ENCODE measurements at regions not wholly inside any gene's neighbourhood (a gene's known extent, or its start where the extent isn't known, plus 50 kb on each side); places are given as distances from the start of the nearest gene placed in this dataset.

DNA sequence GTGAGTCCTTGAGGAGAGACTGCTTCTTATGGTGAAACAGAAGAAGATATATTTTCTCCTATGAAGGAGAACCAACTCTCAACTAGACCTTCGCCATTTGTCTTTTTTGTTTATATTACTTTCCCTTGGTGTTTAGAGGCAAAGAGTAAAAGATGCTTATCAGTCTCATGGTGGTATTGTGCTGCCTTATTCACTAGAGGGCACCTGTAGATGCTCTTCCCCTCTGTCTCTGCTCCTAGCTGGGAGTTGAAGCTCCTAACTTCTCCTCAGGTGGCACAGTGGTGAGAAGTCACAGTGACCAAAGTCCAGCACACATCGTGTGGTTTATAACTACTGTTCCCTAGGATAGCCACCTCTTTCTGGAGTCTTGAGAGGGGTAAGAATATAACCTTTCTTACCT lies 1359.6 kb downstream of the PLA2G4A start:
- no peak for ATAC-seq
- Mint-ChIP-seq H3K4me1 (ENCODE audit: low read depth) (no peaks in the 10 kb centered on the region), H3K4me3 (no peak overlapping the region), H3K27me3 (ENCODE audit: low read depth) (no peaks in the 10 kb centered on the region), H3K9me3 (ENCODE audit: insufficient read depth) (peaks cover 7% of the 10 kb centered on the region), H3K36me3 (ENCODE audit: low read depth) (no peaks in the 10 kb centered on the region), H3K27ac (no peak overlapping the region)
- ChIA-PET CTCF (no interaction called here), POLR2A (no interaction called here)
- no peak for DNase-seq

DNA sequence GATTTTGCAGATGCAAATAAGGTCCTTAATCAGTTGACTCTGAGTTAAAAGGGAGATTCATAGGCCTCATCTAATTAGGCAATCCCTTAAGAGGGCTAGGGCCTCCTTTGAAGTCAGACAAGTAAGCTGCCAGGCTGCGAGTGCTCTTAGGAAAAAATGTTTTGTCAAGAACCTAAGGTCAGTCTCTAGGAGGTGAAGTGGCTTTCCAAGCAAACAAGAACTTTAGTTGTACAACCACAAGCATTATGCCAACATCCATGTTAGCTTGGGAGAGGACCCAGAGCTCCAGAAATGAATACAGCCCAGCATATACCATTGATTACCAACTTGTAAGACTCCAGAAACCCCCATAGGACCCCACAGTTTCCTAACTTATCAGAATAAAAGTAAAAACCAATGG lies 1366.2 kb downstream of the PLA2G4A start:
- DNase-seq, result no peak
- Mint-ChIP-seq H3K4me3 (no peak overlapping the region), H3K9me3 (ENCODE audit: insufficient read depth) (peaks cover 3% of the 10 kb centered on the region), H3K36me3 (ENCODE audit: low read depth) (no peaks in the 10 kb centered on the region), H3K27ac (no peak overlapping the region), H3K4me1 (ENCODE audit: low read depth) (no peaks in the 10 kb centered on the region), H3K27me3 (ENCODE audit: low read depth) (no peaks in the 10 kb centered on the region)
- no peak for ATAC-seq
- CTCF ChIA-PET, result no interaction called here
- POLR2A ChIA-PET, result no interaction called here

DNA sequence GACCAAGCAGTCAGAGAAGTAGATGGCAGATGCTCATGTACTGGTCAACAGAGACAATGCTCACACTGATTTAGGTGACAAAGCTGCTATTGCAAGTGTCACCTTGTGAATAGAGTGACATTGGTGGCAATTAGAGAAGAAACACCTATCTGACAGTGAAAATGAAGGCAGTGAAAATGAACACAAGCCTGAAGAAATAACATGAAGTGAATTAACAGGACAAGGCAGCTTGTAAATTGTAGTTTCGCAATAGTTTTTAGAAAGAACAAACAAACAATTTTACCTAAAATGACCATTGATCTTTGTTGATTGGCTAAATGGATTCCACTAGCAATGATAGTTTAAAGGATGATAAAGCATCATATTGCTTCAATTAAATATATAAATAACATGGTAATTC lies 1389.5 kb downstream of the PLA2G4A start:
- POLR2A ChIA-PET, result no interaction called here
- DNase-seq, result no peak
- no peak overlapping the region for H3K27ac Mint-ChIP-seq

DNA sequence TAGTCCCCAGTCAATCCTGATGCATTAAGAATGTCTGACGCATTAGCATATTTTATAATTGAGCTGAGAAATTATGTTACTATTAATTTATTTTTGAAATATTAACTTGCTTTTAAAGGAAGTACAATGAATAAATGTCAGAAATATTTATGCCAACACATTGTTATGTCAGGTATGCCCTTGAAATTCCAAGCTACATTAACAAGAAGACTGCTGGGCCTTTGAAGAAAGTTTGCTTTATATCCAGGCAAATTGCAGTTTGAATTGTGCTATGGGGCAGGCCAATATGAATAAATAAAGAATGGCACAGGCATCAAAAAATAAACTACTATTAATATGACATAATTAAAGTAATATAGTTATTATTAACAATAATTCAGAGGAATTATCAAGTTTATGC lies 1391.3 kb downstream of the PLA2G4A start:
- peaks cover 3% of the 10 kb centered on the region for H3K9me3 Mint-ChIP-seq (ENCODE audit: insufficient read depth)
- H3K36me3 Mint-ChIP-seq (ENCODE audit: low read depth), result no peaks in the 10 kb centered on the region
- ATAC-seq, result no peak
- no peak overlapping the region for H3K4me3 Mint-ChIP-seq
- no peak overlapping the region for H3K27ac Mint-ChIP-seq
- H3K4me1 Mint-ChIP-seq (ENCODE audit: low read depth), result no peaks in the 10 kb centered on the region
- DNase-seq, result no peak
- H3K27me3 Mint-ChIP-seq (ENCODE audit: low read depth), result no peaks in the 10 kb centered on the region
- CTCF ChIA-PET, result no interaction called here
- POLR2A ChIA-PET, result no interaction called here

More for the DNA sequence above, 1389.5 kb downstream of the PLA2G4A start:
- no peak overlapping the region for H3K4me3 Mint-ChIP-seq
- no peaks in the 10 kb centered on the region for H3K27me3 Mint-ChIP-seq (ENCODE audit: low read depth)
- H3K4me1 Mint-ChIP-seq (ENCODE audit: low read depth), result no peaks in the 10 kb centered on the region
- ATAC-seq, result no peak
- H3K9me3 Mint-ChIP-seq (ENCODE audit: insufficient read depth), result peaks cover 3% of the 10 kb centered on the region
- no peaks in the 10 kb centered on the region for H3K36me3 Mint-ChIP-seq (ENCODE audit: low read depth)
- CTCF ChIA-PET, result no interaction called here

DNA sequence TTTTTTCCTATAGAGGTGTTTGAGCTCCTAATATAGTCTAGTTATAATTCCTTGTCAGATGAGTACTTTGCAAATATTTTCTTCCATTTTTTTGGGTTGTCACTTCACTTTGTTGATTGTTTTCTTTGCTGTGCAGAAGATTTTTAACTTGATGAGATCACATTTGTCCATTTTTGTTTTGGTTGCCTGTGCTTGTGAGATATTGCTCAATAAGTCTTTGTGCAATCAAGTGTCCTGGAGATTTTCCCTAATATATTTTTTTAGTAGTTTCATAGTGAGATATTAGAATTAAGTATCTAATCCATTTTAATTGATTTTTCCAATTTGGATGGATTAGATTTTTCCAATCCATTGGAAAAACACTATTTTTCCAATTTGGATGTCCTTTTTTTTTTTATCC lies 1395.5 kb downstream of the PLA2G4A start:
- H3K9me3 Mint-ChIP-seq (ENCODE audit: insufficient read depth), result peaks cover 23% of the 10 kb centered on the region
- DNase-seq (no peak), ATAC-seq (no peak)
- no peaks in the 10 kb centered on the region for H3K27me3 Mint-ChIP-seq (ENCODE audit: low read depth)
- ChIA-PET CTCF (no interaction called here), POLR2A (no interaction called here)
- H3K4me1 Mint-ChIP-seq (ENCODE audit: low read depth), result no peaks in the 10 kb centered on the region
- no peak overlapping the region for H3K27ac Mint-ChIP-seq
- H3K36me3 Mint-ChIP-seq (ENCODE audit: low read depth), result no peaks in the 10 kb centered on the region
- no peak overlapping the region for H3K4me3 Mint-ChIP-seq

DNA sequence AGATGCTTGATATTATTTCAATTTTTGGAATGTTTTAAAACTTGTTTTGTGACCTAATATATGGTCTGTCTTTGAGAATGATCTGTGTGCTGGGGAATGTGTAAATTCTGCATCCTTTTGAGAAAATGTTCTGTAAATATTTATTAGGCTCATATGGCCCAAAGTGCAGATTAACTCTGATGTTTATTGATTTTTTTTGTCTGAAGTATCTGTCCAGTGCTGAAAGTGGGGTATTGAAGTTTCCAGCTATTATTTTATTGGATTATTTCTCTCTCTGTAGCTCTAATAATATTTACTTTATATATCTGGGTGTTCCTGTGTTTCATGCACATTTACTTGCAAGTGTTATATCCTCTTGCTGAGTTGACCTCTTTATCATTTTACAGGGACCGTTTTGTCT lies 1397.2 kb downstream of the PLA2G4A start:
- peaks cover 23% of the 10 kb centered on the region for H3K9me3 Mint-ChIP-seq (ENCODE audit: insufficient read depth)
- ATAC-seq (no peak), DNase-seq (no peak)
- no peaks in the 10 kb centered on the region for H3K27me3 Mint-ChIP-seq (ENCODE audit: low read depth)
- H3K4me1 Mint-ChIP-seq (ENCODE audit: low read depth), result no peaks in the 10 kb centered on the region
- POLR2A ChIA-PET, result no interaction called here
- H3K4me3 Mint-ChIP-seq, result no peak overlapping the region
- H3K27ac Mint-ChIP-seq, result no peak overlapping the region
- no peaks in the 10 kb centered on the region for H3K36me3 Mint-ChIP-seq (ENCODE audit: low read depth)
- CTCF ChIA-PET, result no interaction called here

DNA sequence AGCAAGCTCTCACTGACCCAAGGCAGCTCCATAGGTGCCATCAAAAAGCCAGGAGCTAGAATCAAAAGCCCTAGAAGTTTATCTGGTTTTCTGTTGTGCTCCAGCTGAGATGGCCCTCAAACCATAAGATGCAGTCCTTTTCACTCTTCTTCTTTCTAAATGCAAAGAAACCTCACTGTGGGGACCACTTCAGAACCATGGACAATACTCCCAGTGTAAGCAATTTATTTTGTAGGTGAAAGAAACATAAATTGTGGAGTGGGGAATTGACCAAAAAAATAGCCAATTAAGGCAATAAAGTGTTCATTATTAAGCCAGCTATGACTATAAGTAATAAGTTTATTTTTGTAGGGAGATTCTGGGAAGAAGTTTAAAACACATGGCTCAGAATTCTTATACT lies 1399.9 kb downstream of the PLA2G4A start:
- Mint-ChIP-seq H3K4me3 (no peak overlapping the region), H3K9me3 (ENCODE audit: insufficient read depth) (peaks cover 23% of the 10 kb centered on the region), H3K27me3 (ENCODE audit: low read depth) (no peaks in the 10 kb centered on the region), H3K27ac (no peak overlapping the region), H3K4me1 (ENCODE audit: low read depth) (no peaks in the 10 kb centered on the region), H3K36me3 (ENCODE audit: low read depth) (no peaks in the 10 kb centered on the region)
- no peak for ATAC-seq
- DNase-seq, result no peak
- POLR2A ChIA-PET, result no interaction called here
- CTCF ChIA-PET, result no interaction called here

DNA sequence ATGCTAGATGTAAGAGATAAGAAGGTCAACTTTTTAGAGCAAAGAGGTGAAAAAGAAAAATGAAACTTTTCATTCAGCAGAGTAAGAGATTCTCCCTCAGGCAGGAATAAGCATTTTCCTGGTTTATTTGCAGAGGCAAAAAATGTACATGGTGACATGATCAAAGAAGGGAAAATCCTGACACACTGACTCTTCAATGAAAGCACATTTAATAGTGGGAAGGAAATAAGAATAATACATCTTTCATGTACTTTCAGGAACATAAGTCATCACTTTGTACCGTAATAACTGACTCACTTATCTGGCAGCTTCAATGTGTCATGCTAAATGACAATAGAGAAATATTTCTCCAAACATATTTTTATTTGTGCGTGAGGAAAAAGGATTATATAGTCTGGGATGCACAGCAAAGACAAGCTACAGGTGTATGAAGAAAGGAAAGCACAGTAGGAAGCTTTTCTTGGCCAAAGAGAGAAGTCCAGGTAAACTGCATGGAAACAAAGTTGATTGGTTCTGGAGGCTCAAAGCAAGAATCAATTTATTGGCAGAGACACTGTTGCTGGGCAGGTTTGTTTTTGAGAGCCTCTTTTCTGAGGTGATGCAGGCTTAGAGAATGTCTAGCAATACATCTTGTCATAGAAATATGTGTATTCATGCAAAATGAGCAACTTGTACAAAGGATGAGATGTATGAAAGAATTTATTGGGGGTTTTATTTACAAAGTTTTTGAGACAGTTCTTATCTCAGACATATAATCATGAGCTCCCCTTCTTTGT lies 1409.0 kb downstream of the PLA2G4A start:
- Mint-ChIP-seq H3K27me3 (ENCODE audit: low read depth) (no peaks in the 10 kb centered on the region), H3K36me3 (ENCODE audit: low read depth) (no peaks in the 10 kb centered on the region), H3K9me3 (ENCODE audit: insufficient read depth) (peaks cover 3% of the 10 kb centered on the region), H3K4me1 (ENCODE audit: low read depth) (no peaks in the 10 kb centered on the region), H3K27ac (no peak overlapping the region), H3K4me3 (no peak overlapping the region)
- ATAC-seq (no peak), DNase-seq (no peak)
- CTCF ChIA-PET, result no interaction called here
- POLR2A ChIA-PET, result no interaction called here

DNA sequence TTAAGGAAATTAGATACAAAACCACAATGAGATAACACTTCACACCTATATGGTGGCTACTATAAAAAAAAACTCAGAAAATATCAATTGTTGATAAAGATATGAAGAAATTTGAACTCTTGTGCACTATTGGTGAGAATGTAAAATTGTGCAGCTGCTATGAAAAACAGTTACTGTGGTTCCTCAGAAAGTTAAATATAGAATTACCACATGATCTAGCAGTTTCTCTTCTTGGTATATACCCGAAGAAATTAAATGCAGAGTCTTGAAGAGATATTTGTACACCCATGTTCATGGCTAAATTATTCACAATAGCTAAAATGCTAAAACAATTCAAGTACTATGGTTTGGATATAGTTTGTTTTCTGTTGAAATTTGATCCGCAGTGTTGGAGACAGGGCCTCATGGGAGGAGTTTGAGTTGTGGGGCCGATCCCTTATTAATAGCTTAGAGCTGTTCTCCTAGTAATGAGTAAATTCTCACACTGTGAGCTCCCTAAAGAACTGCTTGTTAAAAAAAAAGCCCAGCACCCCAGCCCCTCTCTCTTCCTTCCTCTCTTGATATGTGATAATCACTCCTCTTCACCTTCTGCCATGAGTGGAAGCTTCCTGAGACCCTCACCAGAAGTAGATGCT lies 1412.1 kb downstream of the PLA2G4A start:
- H3K4me1 Mint-ChIP-seq (ENCODE audit: low read depth), result no peaks in the 10 kb centered on the region
- H3K9me3 Mint-ChIP-seq (ENCODE audit: insufficient read depth), result peaks cover 3% of the 10 kb centered on the region
- H3K4me3 Mint-ChIP-seq, result no peak overlapping the region
- H3K27me3 Mint-ChIP-seq (ENCODE audit: low read depth), result no peaks in the 10 kb centered on the region
- no peak overlapping the region for H3K27ac Mint-ChIP-seq
- CTCF ChIA-PET, result no interaction called here
- POLR2A ChIA-PET, result no interaction called here
- DNase-seq, result no peak
- no peaks in the 10 kb centered on the region for H3K36me3 Mint-ChIP-seq (ENCODE audit: low read depth)
- ATAC-seq, result no peak

DNA sequence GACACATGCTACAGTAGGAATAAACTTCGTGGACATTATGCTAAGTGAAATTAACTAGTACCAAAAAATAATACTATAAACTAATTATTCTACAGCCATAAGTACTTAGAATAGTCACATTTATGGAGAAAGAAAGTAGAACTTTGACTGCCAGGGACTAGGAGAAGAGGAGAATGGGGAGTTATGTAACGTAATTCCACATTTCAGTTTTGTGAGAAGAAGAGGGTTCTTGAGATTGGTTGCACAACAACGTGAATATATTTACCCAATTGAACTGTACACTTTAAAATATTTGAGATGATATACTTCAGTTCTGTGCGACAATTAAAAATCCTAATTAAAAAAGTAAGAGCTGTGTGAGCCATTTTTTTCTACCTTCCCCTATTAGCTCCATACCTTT lies 1412.9 kb downstream of the PLA2G4A start:
- Mint-ChIP-seq H3K36me3 (ENCODE audit: low read depth) (no peaks in the 10 kb centered on the region), H3K4me1 (ENCODE audit: low read depth) (no peaks in the 10 kb centered on the region), H3K27me3 (ENCODE audit: low read depth) (no peaks in the 10 kb centered on the region), H3K27ac (no peak overlapping the region), H3K4me3 (no peak overlapping the region), H3K9me3 (ENCODE audit: insufficient read depth) (peaks cover 3% of the 10 kb centered on the region)
- DNase-seq (no peak), ATAC-seq (no peak)
- CTCF ChIA-PET, result no interaction called here
- POLR2A ChIA-PET, result no interaction called here

DNA sequence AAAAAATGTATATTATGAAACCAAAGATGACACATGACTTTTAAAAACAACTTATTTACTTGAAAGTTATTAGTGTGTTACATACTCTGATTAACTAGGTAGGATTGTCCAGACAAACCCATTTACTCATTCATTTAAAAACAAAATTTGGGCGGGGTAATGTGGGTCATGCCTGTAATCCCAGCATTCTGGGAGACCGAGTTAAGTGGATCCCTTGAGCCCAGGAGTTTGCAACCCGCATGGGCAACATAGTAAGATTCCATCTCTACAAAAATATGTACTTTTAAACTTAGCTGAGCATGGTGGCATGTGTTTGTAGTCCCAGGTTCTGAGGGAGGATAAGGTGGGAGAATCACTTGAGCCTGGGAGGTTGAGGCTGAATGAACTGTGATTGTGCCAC lies 1414.7 kb downstream of the PLA2G4A start:
- ATAC-seq (no peak), DNase-seq (no peak)
- Mint-ChIP-seq H3K9me3 (ENCODE audit: insufficient read depth) (no peaks in the 10 kb centered on the region), H3K4me1 (ENCODE audit: low read depth) (no peaks in the 10 kb centered on the region), H3K27ac (no peak overlapping the region), H3K27me3 (ENCODE audit: low read depth) (no peaks in the 10 kb centered on the region), H3K4me3 (no peak overlapping the region), H3K36me3 (ENCODE audit: low read depth) (no peaks in the 10 kb centered on the region)
- ChIA-PET POLR2A (no interaction called here), CTCF (no interaction called here)

DNA sequence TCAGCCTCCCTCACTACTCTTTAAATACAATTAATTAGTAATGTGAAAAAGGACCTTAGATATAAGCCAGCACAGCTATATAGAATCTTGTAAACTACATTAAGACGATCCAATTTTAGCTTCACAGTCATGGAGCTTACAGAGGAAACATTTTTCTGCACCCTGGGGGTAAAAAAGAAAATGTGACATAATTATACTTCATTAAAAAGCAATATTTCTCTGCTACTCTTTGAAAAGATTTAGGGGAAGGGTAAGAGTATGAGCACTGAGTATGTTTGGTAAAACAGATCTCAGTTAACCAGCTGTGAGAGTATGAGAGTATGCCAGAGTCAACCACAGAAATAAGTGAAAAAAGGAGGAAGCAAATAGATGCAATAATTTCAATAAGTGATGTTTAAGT lies 1415.9 kb downstream of the PLA2G4A start:
- Mint-ChIP-seq H3K27me3 (ENCODE audit: low read depth) (no peaks in the 10 kb centered on the region), H3K9me3 (ENCODE audit: insufficient read depth) (no peaks in the 10 kb centered on the region), H3K4me1 (ENCODE audit: low read depth) (no peaks in the 10 kb centered on the region), H3K4me3 (no peak overlapping the region), H3K27ac (no peak overlapping the region), H3K36me3 (ENCODE audit: low read depth) (no peaks in the 10 kb centered on the region)
- CTCF ChIA-PET, result no interaction called here
- POLR2A ChIA-PET, result no interaction called here
- no peak for DNase-seq
- ATAC-seq, result no peak

DNA sequence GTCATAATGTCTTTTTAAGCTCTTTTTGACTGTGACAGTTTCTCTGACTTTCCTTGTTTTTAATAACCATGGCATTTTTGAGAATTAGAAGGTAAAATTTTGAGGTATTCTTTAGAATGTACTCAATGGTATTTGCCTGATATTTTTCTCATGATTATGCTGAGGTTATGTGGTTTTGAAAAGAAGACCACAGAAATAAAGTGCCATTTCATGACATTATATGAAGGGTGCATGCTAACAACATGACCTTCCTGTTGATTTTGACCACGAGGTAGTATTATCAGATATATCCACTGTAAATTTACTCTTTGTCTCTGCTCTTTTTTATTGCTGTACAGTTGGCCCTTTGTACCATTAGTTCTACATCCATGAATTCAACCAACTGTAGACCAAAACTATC lies 1418.5 kb downstream of the PLA2G4A start:
- Mint-ChIP-seq H3K27ac (no peak overlapping the region), H3K4me1 (ENCODE audit: low read depth) (no peaks in the 10 kb centered on the region), H3K4me3 (no peak overlapping the region), H3K27me3 (ENCODE audit: low read depth) (no peaks in the 10 kb centered on the region), H3K36me3 (ENCODE audit: low read depth) (no peaks in the 10 kb centered on the region), H3K9me3 (ENCODE audit: insufficient read depth) (peaks cover 4% of the 10 kb centered on the region)
- ChIA-PET POLR2A (no interaction called here), CTCF (no interaction called here)
- ATAC-seq, result no peak
- DNase-seq, result no peak
